ENCODE measurements at regions not wholly inside any gene's neighbourhood (a gene's known extent, or its start where the extent isn't known, plus 50 kb on each side); places are given as distances from the start of the nearest gene placed in this dataset.

DNA sequence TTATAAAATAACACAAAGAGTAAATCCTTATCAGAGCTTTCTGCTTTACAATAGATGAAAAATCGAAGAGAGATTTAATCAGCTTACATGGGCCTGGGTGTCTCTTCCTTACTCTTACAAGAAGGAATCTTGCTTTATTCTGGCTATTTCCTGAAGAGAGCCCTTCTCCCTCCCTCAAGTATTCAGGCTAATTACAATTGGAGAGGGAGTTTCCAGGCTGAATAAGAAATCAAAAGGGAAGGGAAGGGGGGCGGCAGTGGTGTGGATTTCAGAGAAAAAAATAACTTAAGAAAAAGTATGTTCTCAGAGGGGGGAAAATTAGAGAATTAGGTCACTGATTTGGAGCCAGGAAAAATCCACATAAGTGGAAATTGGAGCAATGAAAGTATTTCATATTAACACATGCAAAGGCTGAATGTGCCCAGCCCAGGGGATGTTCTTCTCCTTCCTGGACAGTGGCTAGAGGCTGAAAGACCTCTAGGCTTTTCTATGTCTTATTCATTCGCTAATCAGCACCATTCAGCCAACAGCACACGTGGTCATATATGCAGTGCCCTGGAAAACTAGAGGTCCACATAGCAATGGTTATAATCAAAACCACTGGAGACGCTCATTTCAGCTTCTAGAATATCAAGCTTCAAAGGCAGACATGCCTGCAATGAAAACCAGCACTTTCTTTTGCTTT, 158.9 kb upstream of the BTG1 start:
- no peak for DNase-seq (ENCODE audit: low read depth in 2 of 2)

DNA sequence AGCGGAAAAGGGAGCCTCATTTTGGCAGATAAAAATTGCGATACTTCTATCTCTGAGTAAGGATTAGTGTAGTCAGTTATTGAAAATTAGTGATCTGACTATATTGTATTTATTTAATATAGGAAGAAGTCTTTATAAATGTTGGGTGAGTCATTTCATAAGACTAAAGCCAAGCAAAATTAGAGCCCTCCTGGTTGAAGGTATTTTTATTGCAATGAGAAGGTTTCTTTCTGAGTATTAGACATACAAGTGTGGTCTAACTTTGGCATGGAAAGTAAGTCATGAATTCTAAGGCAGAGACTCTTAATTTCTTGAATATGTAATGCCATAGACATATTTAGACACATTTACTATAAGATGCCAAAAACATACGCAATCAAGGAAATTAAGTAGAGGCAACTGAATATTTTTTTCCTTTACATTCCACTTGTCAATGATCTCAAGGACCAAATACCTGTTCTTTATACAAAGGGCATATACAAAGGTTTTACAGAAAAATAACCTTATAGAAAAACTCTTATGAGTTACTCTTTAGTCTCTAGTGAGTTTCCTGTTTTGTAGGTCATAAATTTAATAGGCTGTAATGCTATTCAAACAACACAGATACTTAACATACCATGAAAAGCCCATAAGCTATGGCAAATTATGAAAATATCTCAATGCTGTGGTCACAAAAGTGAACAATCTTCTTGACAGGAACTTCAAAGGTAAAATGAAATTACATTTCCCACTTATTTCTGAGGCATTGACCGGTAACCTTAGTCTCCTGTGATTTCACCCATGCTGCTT, 156.6 kb upstream of the BTG1 start:
- DNase-seq (ENCODE audit: low read depth in 2 of 2), result no peak

DNA sequence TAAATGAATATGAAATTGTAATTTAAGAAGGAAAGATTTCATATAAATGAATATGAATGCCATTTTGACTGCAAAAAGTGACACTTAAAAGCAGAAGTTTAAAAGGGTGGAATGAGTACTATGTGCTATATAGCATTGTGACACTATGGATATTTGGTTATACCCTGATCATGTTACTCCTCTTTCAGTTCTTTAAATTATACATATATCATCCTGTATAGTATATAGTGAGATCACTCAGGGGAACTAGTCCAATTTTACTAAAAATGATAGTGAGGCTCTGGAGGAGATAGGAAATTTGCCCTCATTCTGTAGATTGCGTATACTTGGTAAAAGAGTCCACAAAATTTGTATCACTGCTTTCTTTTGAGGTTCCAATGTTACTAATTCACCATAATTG, 155.7 kb upstream of the BTG1 start:
- DNase-seq (ENCODE audit: low read depth in 2 of 2), result no peak

DNA sequence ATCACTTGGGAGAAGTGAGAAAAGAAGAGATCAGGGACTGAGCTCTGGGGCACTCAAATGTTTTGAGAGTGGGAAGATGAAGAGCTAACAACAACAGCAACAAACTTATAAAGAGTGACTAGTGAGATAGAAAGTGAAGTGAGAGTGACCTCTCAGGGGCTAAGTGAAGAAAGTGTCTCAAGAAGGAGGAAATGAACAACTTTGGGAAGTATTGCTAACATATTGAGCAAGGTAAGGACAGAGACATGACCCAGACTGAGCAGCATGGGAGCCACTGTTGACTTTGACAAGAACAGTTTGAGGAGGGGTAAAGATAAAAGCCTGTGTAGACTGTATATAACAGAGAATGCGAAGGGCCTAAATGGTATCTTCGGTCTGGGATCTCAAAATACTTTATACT, 155.1 kb upstream of the BTG1 start:
- DNase-seq (ENCODE audit: low read depth in 2 of 2), result no peak

DNA sequence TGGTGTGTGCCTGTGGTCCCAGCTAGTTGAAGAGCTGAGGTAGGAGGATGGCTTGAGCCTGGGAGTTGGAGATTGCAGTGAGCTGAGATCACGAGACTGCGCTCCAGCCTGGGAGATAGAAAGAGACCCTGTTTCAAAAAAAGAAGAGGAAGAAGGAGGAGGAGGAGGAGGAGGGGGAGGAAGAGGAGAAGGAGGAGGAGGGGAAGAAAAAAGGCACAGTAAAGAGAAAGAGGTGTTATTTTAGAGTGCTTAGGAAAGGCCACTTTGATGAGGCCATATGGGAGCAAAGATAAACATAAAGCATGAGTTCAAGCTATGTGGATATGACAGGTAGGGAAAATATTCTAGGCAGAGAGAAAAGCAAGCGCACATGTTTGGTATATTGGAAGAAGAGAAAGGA, 154.1 kb upstream of the BTG1 start:
- no peak for DNase-seq (ENCODE audit: low read depth in 2 of 2)

DNA sequence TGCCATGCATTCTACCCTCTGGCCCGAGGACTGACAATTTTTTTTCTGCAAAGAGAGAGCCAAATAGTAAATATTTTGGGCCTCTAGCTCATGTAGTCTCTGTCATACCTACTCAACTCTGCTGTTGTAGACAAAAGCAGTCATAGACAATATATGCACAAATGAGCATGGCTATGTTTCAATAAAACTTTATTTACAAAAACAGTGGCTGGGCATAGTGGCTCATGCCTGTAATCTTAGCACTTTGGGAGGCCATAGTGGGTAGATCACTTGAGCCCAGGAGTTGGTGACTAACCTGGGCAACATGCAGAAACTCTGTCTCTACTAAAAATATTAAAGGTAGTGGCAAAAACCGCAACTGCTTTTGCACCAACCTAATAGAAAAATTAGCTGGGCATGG, 153.7 kb upstream of the BTG1 start:
- no peak for DNase-seq (ENCODE audit: low read depth in 2 of 2)

DNA sequence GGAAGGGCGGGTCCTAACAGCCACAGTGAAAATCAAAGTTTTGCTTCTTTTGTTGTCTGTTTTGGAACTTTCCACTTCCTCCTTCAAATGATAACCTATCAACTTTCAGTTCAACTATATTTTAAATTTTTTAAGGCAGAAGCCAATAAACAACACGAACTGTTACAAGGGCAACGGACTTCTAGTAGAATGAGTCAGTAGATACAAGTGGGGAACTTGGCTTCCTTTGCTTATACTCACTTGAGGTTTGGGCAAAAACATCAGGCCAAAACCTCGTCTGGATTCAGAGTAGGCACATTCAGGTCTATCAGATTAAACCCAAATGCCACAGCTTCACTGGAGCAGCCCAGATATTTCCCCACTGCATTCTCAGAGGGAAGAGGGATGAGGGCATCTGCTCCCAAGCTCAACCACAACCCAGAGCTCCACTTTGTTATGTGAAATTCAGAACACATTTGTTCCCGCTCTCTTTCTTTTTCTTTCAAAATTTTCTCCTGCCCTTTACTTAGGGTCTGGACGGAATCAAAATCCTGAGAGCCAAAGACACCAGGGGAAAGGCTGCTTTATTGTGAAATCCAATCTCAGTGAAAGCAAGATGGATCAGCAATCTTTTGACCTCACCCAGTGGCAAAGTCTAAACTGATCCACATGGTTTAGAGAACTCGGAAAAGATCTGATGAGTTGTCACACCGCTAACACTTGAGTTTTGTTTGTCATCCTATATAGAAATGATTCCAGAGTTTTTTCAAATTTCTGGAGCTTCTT, 152.5 kb upstream of the BTG1 start:
- no peak for DNase-seq (ENCODE audit: low read depth in 2 of 2)

DNA sequence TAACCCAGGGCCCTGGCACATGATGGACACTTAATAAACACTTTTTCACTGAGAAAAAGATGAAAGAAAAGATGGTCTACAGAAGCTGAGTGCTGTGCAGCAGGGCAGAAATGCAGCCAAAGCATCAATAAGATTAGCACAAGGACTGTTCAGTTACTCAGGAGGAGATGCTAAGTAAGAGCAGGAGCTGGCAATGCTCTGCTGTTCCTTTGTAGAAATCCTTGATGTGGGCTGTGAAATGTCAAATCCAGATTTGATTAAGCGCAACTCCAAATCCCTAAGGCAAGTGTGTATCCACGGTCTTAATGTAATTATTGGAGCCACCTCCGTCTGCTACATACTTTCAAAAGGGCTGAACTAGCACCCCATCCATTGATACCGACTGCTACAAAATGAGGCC, 151.8 kb upstream of the BTG1 start:
- no peak for DNase-seq (ENCODE audit: low read depth in 2 of 2)

DNA sequence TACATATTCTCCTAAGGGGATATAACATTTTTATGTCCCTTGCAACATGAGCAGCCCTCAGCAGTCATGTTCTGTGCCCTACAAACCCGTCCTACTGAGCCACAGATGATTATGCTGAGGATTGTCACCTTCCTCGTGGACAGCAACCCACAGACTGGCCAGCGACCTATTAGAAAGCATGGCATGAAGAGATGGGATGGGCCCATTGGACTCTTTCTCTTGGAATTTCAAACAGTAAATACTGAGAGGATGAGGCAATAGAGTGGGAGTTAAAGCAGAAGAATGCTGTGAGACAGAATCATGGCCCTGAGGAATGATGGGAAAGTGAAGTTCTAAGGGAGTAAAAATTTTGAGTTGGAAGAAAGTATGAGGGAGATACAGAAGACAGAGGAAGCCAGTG, 149.9 kb upstream of the BTG1 start:
- no peak for DNase-seq (ENCODE audit: low read depth in 2 of 2)

DNA sequence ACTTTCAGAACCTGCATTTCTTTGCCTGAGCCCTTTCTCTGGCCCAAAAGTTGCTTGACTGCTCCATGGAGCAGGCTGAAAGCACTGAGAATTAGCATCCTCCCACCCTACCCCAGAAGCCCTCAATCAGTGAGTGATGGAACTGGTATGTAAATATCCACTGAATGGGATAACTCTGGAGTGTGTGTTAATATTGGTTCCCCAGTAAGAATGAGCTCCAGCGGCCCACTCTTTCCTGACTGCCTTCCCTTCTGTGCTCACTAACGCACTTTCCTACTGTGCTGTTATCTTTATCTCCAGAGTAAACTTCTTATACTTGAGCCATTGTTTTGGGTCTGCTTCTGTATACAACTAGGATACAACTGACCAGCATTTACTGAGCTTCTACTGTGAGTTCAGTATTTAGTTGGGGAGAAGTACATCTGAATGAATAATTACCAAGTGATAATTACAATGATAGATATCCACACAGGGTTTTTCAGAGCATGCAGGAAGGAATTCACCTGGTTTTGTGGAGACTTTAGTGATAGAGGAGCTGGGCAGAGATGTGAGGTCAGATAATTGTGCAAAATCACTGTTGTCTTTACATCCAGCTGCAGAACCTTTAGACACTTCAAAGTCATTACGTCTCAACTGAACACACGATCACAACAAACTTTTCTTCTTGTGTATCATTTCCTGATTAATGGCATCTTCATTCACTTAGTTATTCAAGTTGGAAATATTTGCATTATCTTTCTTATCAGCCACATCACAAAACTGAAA, 149.2 kb upstream of the BTG1 start:
- no peak for DNase-seq (ENCODE audit: low read depth in 2 of 2)

DNA sequence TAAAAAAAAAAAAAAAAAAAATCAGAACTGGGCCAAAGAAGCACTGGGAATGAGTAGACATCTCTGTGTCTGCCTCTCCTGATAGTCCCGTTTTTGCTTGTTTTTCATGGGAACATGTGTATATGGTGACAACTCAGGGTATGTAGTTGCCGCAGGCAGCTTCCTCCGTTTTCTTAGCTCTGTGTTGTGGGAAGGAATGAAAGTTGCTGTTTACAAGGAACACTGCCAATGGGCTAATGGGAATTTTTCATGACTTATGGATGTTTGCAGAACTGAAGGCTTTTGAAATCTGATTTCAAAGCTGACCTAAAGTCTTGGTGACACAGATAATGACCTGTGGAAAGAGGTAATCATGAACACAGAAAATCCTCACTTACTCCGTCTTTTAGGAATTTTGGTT, 146.4 kb upstream of the BTG1 start:
- DNase-seq (ENCODE audit: low read depth in 2 of 2), result no peak

DNA sequence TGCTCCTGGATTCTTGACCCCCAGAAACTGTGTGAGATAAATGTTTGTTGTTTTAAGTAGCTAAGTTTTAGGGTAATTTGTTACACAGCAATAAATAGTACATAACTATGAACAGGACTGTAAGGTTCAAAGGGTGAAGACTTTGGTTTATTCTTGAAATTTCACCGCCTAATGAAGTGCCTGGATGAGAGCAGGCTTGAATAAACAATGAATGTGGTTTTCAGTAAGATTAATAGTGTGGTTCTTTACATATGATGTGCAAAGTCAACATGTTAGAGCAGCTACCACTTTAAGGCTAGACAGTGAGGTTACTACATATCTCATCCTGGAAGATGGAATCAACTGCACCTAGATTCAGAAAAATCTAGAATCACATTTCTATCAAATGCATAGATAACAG, 145.2 kb upstream of the BTG1 start:
- DNase-seq (ENCODE audit: low read depth in 2 of 2), result no peak

DNA sequence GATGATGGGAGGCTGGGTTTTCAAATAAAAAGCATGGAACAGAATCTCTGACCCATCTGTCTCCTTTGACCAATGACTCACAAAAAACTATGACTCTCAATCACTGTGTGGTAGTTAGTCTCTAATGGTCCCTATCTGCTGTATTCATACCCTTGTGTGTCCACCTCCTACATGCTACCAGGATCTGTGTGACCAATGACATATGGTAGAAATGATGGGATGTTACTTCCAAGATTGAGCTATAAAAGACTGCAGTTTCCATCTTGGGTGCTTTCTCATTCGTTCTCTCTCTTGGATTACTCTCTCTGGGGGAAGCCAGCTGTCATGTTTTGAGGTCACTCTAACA, 144.7 kb upstream of the BTG1 start:
- no peak for DNase-seq (ENCODE audit: low read depth in 2 of 2)

DNA sequence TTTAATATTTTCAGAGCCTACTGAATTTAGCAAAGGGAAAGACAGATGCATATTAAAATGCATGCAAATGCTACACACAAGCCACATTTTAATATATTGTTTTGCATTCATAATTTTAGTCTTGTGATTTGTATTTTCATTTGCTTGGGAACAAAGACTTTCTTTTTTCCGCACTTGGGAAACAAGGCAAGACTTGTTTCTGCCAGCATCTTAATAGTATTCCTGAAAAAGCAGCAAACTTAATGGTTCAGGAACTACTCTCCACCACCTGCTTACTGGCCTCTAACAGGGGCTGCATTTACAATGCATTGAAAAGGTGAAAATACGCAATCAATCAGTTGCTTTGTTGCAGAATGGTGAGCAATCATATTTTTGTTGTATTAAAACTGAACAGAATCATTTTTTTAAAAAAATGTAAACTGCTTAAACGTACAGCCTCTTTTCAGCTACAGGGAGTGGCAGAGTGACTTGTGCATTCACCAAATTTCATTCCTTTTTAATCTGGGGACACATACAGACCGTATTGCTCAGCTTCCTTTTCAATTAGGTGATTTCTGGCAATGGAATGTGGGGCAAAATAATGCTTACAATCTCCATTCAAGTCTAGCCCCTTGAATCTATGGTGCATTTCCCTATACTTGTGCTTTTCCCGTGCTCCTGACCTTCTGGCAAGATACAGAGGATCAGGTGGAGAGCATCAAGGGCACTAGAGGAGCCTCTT, 144.1 kb upstream of the BTG1 start:
- DNase-seq (ENCODE audit: low read depth in 2 of 2), result no peak

DNA sequence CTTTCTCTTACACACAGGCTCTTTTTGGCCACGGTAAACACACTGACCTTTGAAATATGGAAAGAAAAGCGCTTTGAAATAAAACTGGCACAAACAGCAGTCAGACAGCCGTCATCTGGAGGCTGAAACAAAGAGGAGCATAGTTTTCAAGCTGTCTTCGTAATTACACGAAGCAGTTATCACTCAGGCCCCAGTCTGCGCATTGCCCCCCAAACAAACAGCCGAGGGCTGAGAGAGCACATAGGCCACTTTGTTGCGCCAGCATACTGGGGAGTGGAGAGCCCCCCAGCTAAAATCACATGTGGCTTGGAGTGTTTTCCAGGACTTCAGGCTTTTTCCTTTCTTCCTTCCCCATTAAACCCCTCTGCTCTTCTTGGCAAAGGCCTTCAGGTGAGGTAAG, 142.9 kb upstream of the BTG1 start:
- no peak for DNase-seq (ENCODE audit: low read depth in 2 of 2)

DNA sequence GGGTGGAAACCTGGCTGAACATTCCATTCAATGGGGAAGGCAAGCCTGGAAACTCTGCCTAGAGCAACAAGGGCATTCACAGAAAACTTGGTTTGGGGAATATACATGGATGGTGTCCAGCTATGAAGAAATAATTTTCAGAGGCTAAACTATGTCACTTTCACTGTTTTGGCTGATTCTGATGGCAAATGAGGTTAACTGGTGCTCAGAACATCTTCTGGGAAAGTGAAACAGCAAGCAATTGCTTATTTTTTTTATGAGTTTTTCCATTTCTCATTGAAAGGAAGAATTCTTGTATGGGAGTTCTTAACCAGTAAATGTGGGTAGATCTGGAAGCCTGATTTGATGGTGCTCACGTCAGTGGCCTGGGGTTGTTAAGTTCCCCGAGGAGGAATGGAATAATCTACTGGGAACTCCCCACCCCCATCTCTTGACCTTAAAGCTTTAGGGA, 132.8 kb upstream of the BTG1 start:
- no peak for DNase-seq (ENCODE audit: low read depth in 2 of 2)

DNA sequence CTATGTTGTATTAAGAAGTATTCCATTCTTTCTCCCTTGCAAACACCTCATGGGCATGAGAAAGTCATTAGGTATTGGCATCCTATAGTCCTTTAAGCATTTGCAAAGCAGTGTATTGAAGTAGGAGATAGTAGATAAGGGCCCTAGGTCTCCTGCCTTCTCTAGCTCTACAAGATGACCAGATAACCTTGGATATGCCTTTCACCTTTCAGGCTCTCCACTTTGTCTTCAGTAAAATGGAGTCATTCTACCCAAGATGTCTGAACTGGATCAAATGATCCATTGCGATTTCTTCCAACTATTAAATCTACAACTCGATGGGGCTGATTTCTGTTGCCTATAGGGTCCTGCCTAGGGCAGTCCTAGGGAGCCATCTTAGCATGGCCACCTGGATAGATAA, 132.1 kb upstream of the BTG1 start:
- DNase-seq (ENCODE audit: low read depth in 2 of 2), result no peak

DNA sequence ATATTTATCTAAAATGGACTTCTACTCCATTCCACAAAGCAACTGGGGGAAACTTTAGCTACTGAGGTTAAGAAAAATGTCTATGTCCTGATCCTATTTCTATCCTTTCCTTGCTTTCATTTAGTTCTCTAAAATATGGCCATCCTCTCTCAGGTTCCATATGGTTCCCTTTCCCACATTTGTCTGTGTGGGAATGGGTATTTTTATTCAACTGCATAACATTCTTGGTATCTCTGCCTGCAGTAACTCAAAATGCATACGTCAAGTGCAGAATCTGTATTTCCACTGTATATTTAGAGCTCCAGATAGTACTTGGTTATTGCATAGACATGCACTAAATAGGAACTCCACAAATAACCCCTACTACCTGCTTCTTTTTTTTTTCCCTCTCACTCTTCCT, 130.6 kb upstream of the BTG1 start:
- no peak for DNase-seq (ENCODE audit: low read depth in 2 of 2)

DNA sequence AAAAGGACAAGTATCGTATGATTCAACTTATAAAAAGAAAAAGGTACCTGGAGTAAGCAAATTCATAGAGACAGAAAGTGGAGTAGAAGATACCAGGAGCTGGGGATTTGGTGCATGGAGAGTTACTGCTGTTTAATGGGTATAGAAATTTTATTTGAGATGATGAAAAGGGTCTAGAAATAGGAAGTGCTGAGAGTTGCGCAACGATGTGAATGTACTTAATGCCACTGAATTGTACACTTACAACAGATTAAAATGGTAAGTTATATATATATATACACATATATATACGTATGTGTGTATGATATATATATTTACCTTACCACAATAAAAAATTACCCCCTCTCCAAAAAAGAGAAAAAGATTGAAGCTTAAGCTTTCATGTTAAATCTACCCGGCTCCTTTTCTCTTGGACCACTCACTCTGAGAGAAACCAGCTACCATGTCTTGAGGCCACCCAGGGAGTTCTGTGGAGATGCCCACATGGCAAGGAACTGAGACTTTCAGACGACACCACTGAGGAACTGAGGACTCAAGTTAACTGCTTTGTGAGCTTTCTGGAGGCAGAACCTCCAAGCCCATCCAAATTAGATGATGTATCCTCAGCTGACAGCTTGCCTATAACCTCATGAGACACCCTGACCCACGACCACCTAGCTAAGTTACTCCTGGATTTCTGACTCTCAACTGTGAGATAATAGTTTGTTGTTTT, 130.0 kb upstream of the BTG1 start:
- no peak for DNase-seq (ENCODE audit: low read depth in 2 of 2)

DNA sequence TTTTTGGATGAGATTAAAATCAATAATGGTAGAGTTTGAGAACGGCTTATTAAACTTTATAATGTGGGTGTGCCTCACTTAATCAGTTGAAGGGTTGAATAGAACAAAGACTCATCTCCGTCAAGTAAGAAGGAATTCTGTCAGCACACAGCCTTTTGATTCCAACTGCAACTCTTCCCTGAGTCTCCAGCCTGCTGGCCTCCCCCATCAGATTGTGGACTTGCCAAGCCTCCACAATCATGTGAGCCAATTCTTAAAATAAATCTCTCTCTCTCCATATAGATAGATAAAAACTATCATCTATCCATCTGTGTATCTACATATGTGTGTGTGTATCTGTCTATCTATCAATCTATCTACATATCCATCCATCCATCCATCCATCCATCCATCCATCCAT, 127.4 kb upstream of the BTG1 start:
- no peak for DNase-seq (ENCODE audit: low read depth in 2 of 2)

Measured in activated CD4-positive, alpha-beta T cell treated with anti-CD3 and anti-CD28 coated beads for 24 hours (primary cell).